Esophagus squamous epithelium (tissue), 5 donors: ENCODE measurements at regions not wholly inside any gene's neighbourhood (a gene's known extent, or its start where the extent isn't known, plus 50 kb on each side); places are given as distances from the start of the nearest gene placed in this dataset.

Source experiments
- DNase-seq: peaks from one replicate; lab custom pipeline; 2025; lab: John Stamatoyannopoulos, UW
- H3K27ac ChIP-seq, 4 donors: fragments of 200-600 bp; sonication (generic); one replicate each; pipeline ENCODE4 v1.5.1; 2016 to 2019; ENCODE audit warnings: mild to moderate bottlenecking in 1 of 4
- H3K27me3 ChIP-seq, 4 donors: fragments of 200-600 bp; sonication (generic); 1 replicate in 3 of 4; 2 replicates in 1 of 4; pipeline versions ENCODE4 v1.5.1 to v1.6.0; 2017 to 2021; ENCODE audit warnings: antibody characterized with exemption in 1 of 4
- H3K36me3 ChIP-seq, 3 donors: fragments of 200-600 bp; sonication (generic); one replicate each; pipeline ENCODE4 v1.5.1; 2016 to 2019
- H3K4me1 ChIP-seq, 3 donors: fragments of 200-600 bp; sonication (generic); one replicate each; pipeline ENCODE4 v1.5.1; 2017 to 2019
- H3K4me3 ChIP-seq, 4 donors: fragments of 200-600 bp; sonication (generic); 1 replicate in 3 of 4; 2 replicates in 1 of 4; pipeline ENCODE4 v1.5.1; 2016 to 2019; ENCODE audit warnings: mild to moderate bottlenecking in 2 of 4, moderate library complexity in 1 of 4
- H3K9me3 ChIP-seq, 3 donors: fragments of 200-600 bp; sonication (generic); one replicate each; pipeline ENCODE4 v1.5.1; 2016 to 2019
- CTCF ChIP-seq, 6 experiments: fragments of 450-650 bp in 4 of 6; fragments of 200-600 bp in 2 of 6; sonication (generic) in 2 of 6; IDR thresholded peaks; one replicate each; pipeline ENCODE4 v1.5.1; 2016 to 2019; ENCODE audit warnings: antibody characterized with exemption in 6 of 6, mild to moderate bottlenecking in 4 of 6, moderate library complexity in 4 of 6
- POLR2A ChIP-seq, 4 donors: fragments of 450-650 bp; IDR thresholded peaks; one replicate each; pipeline ENCODE4 v1.6.1; 2017; ENCODE audit warnings: antibody characterized with exemption in 4 of 4, mild to moderate bottlenecking in 4 of 4, moderate library complexity in 3 of 4
- WGBS, 2 donors: methylation state at CpG; one replicate each; pipeline ENCODE4 v1.1.5; 2018; 5-methylcytosine and 5-hydroxymethylcytosine counted together
- intact Hi-C: fragments of 100-400 bp; cut with DNase I; formaldehyde crosslinking; loops from one replicate; pipeline ENCODE4 v1.15.0; 2022
- donor health status: DM: yes; HTN: yes; CAD: no.

- 11 to 34% methylated on average over 2 of the region's 2 CpGs for WGBS, 2 donors
- Histone ChIP-seq H3K27ac (no peak overlapping the region), H3K4me3 (no peak overlapping the region), H3K27me3 (no peaks in the 10 kb centered on the region), H3K9me3 (no peaks in the 10 kb centered on the region), H3K36me3 (no peaks in the 10 kb centered on the region), H3K4me1 (no peaks in the 10 kb centered on the region)
- TF ChIP-seq POLR2A (IDR thresholded peaks at IDR 0.05) (no peak), CTCF (IDR thresholded peaks at IDR 0.05) (no peak)
- intact Hi-C loops = no loop called here
- DNase-seq = no peak
Measured at GRCh38 chr4:58163156-58163555, 1053.0 kb upstream of the IGFBP7 start.

- no peak overlapping the region for H3K4me3 ChIP-seq
- no peak for DNase-seq
- no peak overlapping the region for H3K27ac ChIP-seq
- H3K27me3 ChIP-seq = no peaks in the 10 kb centered on the region
- H3K9me3 ChIP-seq = no peaks in the 10 kb centered on the region
- no peaks in the 10 kb centered on the region for H3K4me1 ChIP-seq
- intact Hi-C loops = no loop called here
- 89 to 93% methylated on average over 4 to 11 of the region's 17 CpGs for WGBS, 2 donors
- no peaks in the 10 kb centered on the region for H3K36me3 ChIP-seq
- TF ChIP-seq CTCF (IDR thresholded peaks at IDR 0.05) (no peak), POLR2A (IDR thresholded peaks at IDR 0.05) (no peak)
Measured at GRCh38 chr4:58149404-58150085, 1039.4 kb upstream of the IGFBP7 start.

GRCh38 chr4:58144721-58145120 lies 1034.5 kb upstream of the IGFBP7 start:
- 54 to 58% methylated on average over 1 of the region's 1 CpG for WGBS, 2 donors
- H3K4me3 ChIP-seq = no peak overlapping the region
- no peaks in the 10 kb centered on the region for H3K36me3 ChIP-seq
- intact Hi-C loops = no loop called here
- no peaks in the 10 kb centered on the region for H3K27me3 ChIP-seq
- no peak for DNase-seq
- H3K9me3 ChIP-seq = no peaks in the 10 kb centered on the region
- no peak overlapping the region for H3K27ac ChIP-seq
- TF ChIP-seq CTCF (IDR thresholded peaks at IDR 0.05) = no peak
- no peak for TF ChIP-seq POLR2A (IDR thresholded peaks at IDR 0.05)
- H3K4me1 ChIP-seq = no peaks in the 10 kb centered on the region

- Histone ChIP-seq H3K27me3 (no peaks in the 10 kb centered on the region), H3K4me3 (no peak overlapping the region), H3K4me1 (no peaks in the 10 kb centered on the region), H3K27ac (no peak overlapping the region), H3K36me3 (no peaks in the 10 kb centered on the region), H3K9me3 (no peaks in the 10 kb centered on the region)
- 52 to 56% methylated on average over 3 of the region's 3 CpGs for WGBS, 2 donors
- no peak for TF ChIP-seq POLR2A (IDR thresholded peaks at IDR 0.05)
- DNase-seq = no peak
- intact Hi-C loops = no loop called here
Measured at GRCh38 chr4:58138786-58139668, 1028.8 kb upstream of the IGFBP7 start.

GRCh38 chr4:58136604-58137003 lies 1026.4 kb upstream of the IGFBP7 start:
- Histone ChIP-seq H3K27me3 (no peaks in the 10 kb centered on the region), H3K4me1 (no peaks in the 10 kb centered on the region), H3K4me3 (no peak overlapping the region), H3K36me3 (no peaks in the 10 kb centered on the region), H3K27ac (no peak overlapping the region), H3K9me3 (no peaks in the 10 kb centered on the region)
- intact Hi-C loops = no loop called here
- DNase-seq = no peak
- TF ChIP-seq CTCF (IDR thresholded peaks at IDR 0.05) (no peak), POLR2A (IDR thresholded peaks at IDR 0.05) (no peak)
- WGBS, 2 donors = 63 to 72% methylated on average over 5 of the region's 5 CpGs
